Endodermal cell (in vitro differentiated cells): ENCODE measurements at regions not wholly inside any gene's neighbourhood (a gene's known extent, or its start where the extent isn't known, plus 50 kb on each side); places are given as distances from the start of the nearest gene placed in this dataset.
A peak's percentile ranks its signal among the peaks of the same experiment; 100 is the strongest.
"Not testable (repeated sequence)": the region's sequence is repeated elsewhere in the genome, so short reads cannot be mapped to it uniquely, and the experiment has no call there.

Experiments
- DNase-seq: peaks from one replicate; pipeline ENCODE4 v3.0.0-alpha.2; 2017
- H3K27ac ChIP-seq: 2 replicates; pipeline ENCODE4 v1.5.1; 2013; ENCODE audit warnings: mild to moderate bottlenecking, low read depth, low read length, moderate library complexity
- H3K27me3 ChIP-seq: 2 replicates; pipeline ENCODE4 v1.6.1; 2013; ENCODE audit warnings: mild to moderate bottlenecking, low read length, moderate library complexity; ENCODE audit not compliant: insufficient read depth, control insufficient read depth, poor library complexity, severe bottlenecking
- H3K36me3 ChIP-seq: 2 replicates; pipeline ENCODE4 v1.7.0; 2013; ENCODE audit warnings: mild to moderate bottlenecking, low read length, moderate library complexity; ENCODE audit not compliant: control insufficient read depth, insufficient read depth
- H3K4me1 ChIP-seq: one replicate; pipeline ENCODE4 v1.7.0; 2013; ENCODE audit warnings: low read length; ENCODE audit not compliant: control insufficient read depth, insufficient read depth
- H3K4me3 ChIP-seq: 2 replicates; pipeline ENCODE4 v1.5.1; 2013; ENCODE audit warnings: mild to moderate bottlenecking, low read length, moderate library complexity
- H3K9ac ChIP-seq: 2 replicates; pipeline ENCODE4 v1.6.1; 2013; ENCODE audit warnings: mild to moderate bottlenecking, low read length, moderate library complexity; ENCODE audit not compliant: poor library complexity, severe bottlenecking; ENCODE audit errors: extremely low read depth
- H3K9me3 ChIP-seq: 2 replicates; pipeline ENCODE4 v1.6.1; 2013; ENCODE audit warnings: mild to moderate bottlenecking, low read length, moderate library complexity; ENCODE audit not compliant: control insufficient read depth
- H3K27ac Mint-ChIP-seq: 2 replicates; pipeline ENCODE4 v1.8.0; 2020; ENCODE audit warnings: mixed read lengths
- H3K27me3 Mint-ChIP-seq: 2 replicates; pipeline ENCODE4 v1.8.0; 2021; ENCODE audit warnings: mild to moderate bottlenecking, mixed read lengths; ENCODE audit not compliant: insufficient read depth
- H3K36me3 Mint-ChIP-seq: 2 replicates; pipeline ENCODE4 v1.8.0; 2020; ENCODE audit warnings: low read depth, mixed read lengths
- H3K4me1 Mint-ChIP-seq: 2 replicates; pipeline ENCODE4 v1.8.0; 2020; ENCODE audit warnings: mixed read lengths
- H3K4me3 Mint-ChIP-seq: 2 replicates; pipeline ENCODE4 v1.8.0; 2020; ENCODE audit warnings: mild to moderate bottlenecking, moderate library complexity, mixed read lengths
- H3K9me3 Mint-ChIP-seq: 2 replicates; pipeline ENCODE4 v1.8.0; 2020; ENCODE audit warnings: mild to moderate bottlenecking, mixed read lengths
- WGBS, 2 experiments: methylation state at CpG; one replicate each; pipeline versions ENCODE4 v1.1.5 to v1.1.7; 2013; ENCODE audit warnings: missing lambda C conversion rate in 2 of 2, mixed read lengths in 1 of 2; ENCODE audit not compliant: insufficient coverage in 1 of 2, insufficient read length in 1 of 2; 5-methylcytosine and 5-hydroxymethylcytosine counted together
- TF ChIP-seq, protein P1 (sequence below): fragments of 200-600 bp; sonication (generic); conservative IDR thresholded peaks from 2 replicates; pipeline ENCODE4 v1.5.0; 2021; ENCODE audit warnings: antibody characterized with exemption, mild to moderate bottlenecking

DNA sequence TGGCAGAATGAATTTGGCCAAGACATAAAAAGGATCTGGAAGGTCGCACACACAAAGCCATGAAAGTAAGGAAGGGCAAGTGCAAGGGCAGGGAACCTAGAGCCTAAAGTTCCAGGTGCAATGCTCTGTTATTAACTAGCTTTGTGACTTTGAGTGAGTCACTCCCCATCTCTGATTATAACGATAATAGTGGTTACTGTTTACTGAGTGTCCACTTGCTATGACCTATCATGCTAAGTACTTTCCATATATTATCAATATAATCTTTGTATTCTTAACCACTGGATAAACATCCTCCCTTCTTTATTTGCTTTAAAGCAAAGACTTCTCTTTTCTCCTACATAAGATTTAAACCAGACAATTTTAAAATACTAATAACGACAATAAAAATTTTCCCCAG is 504.6 kb upstream of the BRINP1 start:
- H3K9me3 Mint-ChIP-seq, result peaks cover 16% of the 10 kb centered on the region
- Histone ChIP-seq H3K4me3 (no peak overlapping the region), H3K9ac (no peak overlapping the region), H3K36me3 (no peaks in the 10 kb centered on the region), H3K9me3 (no peaks in the 10 kb centered on the region), H3K27me3 (no peaks in the 10 kb centered on the region), H3K4me1 (no peaks in the 10 kb centered on the region), H3K27ac (no peak overlapping the region)
- no peak for DNase-seq
- H3K27me3 Mint-ChIP-seq, result no peaks in the 10 kb centered on the region
- no peak overlapping the region for H3K4me3 Mint-ChIP-seq
- TF ChIP-seq, protein P1, sequence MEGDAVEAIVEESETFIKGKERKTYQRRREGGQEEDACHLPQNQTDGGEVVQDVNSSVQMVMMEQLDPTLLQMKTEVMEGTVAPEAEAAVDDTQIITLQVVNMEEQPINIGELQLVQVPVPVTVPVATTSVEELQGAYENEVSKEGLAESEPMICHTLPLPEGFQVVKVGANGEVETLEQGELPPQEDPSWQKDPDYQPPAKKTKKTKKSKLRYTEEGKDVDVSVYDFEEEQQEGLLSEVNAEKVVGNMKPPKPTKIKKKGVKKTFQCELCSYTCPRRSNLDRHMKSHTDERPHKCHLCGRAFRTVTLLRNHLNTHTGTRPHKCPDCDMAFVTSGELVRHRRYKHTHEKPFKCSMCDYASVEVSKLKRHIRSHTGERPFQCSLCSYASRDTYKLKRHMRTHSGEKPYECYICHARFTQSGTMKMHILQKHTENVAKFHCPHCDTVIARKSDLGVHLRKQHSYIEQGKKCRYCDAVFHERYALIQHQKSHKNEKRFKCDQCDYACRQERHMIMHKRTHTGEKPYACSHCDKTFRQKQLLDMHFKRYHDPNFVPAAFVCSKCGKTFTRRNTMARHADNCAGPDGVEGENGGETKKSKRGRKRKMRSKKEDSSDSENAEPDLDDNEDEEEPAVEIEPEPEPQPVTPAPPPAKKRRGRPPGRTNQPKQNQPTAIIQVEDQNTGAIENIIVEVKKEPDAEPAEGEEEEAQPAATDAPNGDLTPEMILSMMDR, result no peak
- H3K27ac Mint-ChIP-seq, result no peak overlapping the region
- peaks cover 6% of the 10 kb centered on the region for H3K4me1 Mint-ChIP-seq
- 88 to 100% methylated on average over 2 to 3 of the region's 3 CpGs for WGBS, 2 experiments
- H3K36me3 Mint-ChIP-seq, result peaks cover 6% of the 10 kb centered on the region

- not testable (repeated sequence) for H3K27me3 ChIP-seq, H3K27me3 Mint-ChIP-seq, H3K4me3 Mint-ChIP-seq, H3K27ac ChIP-seq, H3K9me3 ChIP-seq, H3K4me1 ChIP-seq, H3K4me3 ChIP-seq, H3K27ac Mint-ChIP-seq, H3K36me3 ChIP-seq, H3K9ac ChIP-seq, H3K36me3 Mint-ChIP-seq, DNase-seq
- 95% methylated on average over 21 of the region's 26 CpGs; no CpG with 5 or more reads in 1 of the 2 experiments for WGBS, 2 experiments
- peaks cover 18% of the 10 kb centered on the region for H3K4me1 Mint-ChIP-seq
- peaks cover 27% of the 10 kb centered on the region for H3K9me3 Mint-ChIP-seq
Observed at GRCh38 chr9:119870251-119870650, 501.0 kb upstream of the BRINP1 start.

GRCh38 chr9:119868694-119869093 is 499.5 kb upstream of the BRINP1 start:
- 72 to 77% methylated on average over 3 to 5 of the region's 5 CpGs for WGBS, 2 experiments
- DNase-seq, result peak; percentile 53
- peaks cover 33% of the 10 kb centered on the region for H3K9me3 Mint-ChIP-seq
- peak overlapping the region; percentile 68 for H3K27ac Mint-ChIP-seq
- no peak overlapping the region for H3K9ac ChIP-seq
- no peak overlapping the region for H3K27ac ChIP-seq
- no peaks in the 10 kb centered on the region for H3K36me3 ChIP-seq
- H3K27me3 ChIP-seq, result no peaks in the 10 kb centered on the region
- H3K36me3 Mint-ChIP-seq, result peaks cover 6% of the 10 kb centered on the region
- TF ChIP-seq, protein P1, result no peak
- no peak overlapping the region for H3K4me3 Mint-ChIP-seq
- peaks cover 18% of the 10 kb centered on the region for H3K4me1 Mint-ChIP-seq
- H3K4me1 ChIP-seq, result peaks cover 8% of the 10 kb centered on the region
- peaks cover 16% of the 10 kb centered on the region for H3K27me3 Mint-ChIP-seq
- no peaks in the 10 kb centered on the region for H3K9me3 ChIP-seq
- no peak overlapping the region for H3K4me3 ChIP-seq

GRCh38 chr9:119861842-119862241 is 492.6 kb upstream of the BRINP1 start:
- no peak for DNase-seq
- Mint-ChIP-seq H3K27me3 (peaks cover 16% of the 10 kb centered on the region), H3K9me3 (peaks cover 12% of the 10 kb centered on the region), H3K4me3 (no peak overlapping the region), H3K4me1 (peaks cover 31% of the 10 kb centered on the region), H3K27ac (no peak overlapping the region), H3K36me3 (no peaks in the 10 kb centered on the region)
- H3K27ac ChIP-seq, result no peak overlapping the region
- H3K9ac ChIP-seq, result no peak overlapping the region
- no peak overlapping the region for H3K4me3 ChIP-seq
- H3K4me1 ChIP-seq, result no peaks in the 10 kb centered on the region
- no peaks in the 10 kb centered on the region for H3K9me3 ChIP-seq
- H3K36me3 ChIP-seq, result no peaks in the 10 kb centered on the region
- TF ChIP-seq, protein P1, result no peak
- H3K27me3 ChIP-seq, result no peaks in the 10 kb centered on the region
